Central memory CD8-positive, alpha-beta T cell (primary cell): ENCODE measurements at regions not wholly inside any gene's neighbourhood (a gene's known extent, or its start where the extent isn't known, plus 50 kb on each side); places are given as distances from the start of the nearest gene placed in this dataset.
"Not testable (repeated sequence)": the region's sequence is repeated elsewhere in the genome, so short reads cannot be mapped to it uniquely, and the experiment has no call there.

ENCODE experiments used
- ATAC-seq: fragments of 150-1000 bp; cut with Tn5 transposase; replicated peaks from 2 replicates; pipeline ENCODE4 v1.10.0; 2022; ENCODE audit warnings: mild to moderate bottlenecking, moderate FRiP score, moderate number of reproducible peaks; ENCODE audit not compliant: poor library complexity, severe bottlenecking; ENCODE audit errors: extremely low read depth
- DNase-seq, 2 donors: peaks; one replicate each; pipeline ENCODE4 v3.0.0; 2021; ENCODE audit warnings: low spot score in 2 of 2
- H3K27ac Mint-ChIP-seq: one replicate; pipeline ENCODE4 v1.8.0; 2022; ENCODE audit warnings: low read depth, mild to moderate bottlenecking, moderate library complexity, mixed read lengths
- H3K27me3 Mint-ChIP-seq: one replicate; pipeline ENCODE4 v1.8.0; 2022; ENCODE audit warnings: mixed read lengths
- H3K36me3 Mint-ChIP-seq: one replicate; pipeline ENCODE4 v1.8.0; 2022; ENCODE audit warnings: mild to moderate bottlenecking, moderate library complexity, mixed read lengths; ENCODE audit not compliant: insufficient read depth
- H3K4me1 Mint-ChIP-seq: one replicate; pipeline ENCODE4 v1.8.0; 2022; ENCODE audit warnings: mixed read lengths
- H3K4me3 Mint-ChIP-seq: one replicate; pipeline ENCODE4 v1.8.0; 2022; ENCODE audit warnings: mild to moderate bottlenecking, moderate library complexity, mixed read lengths
- H3K9me3 Mint-ChIP-seq: one replicate; pipeline ENCODE4 v1.8.0; 2022; ENCODE audit warnings: mixed read lengths

DNA sequence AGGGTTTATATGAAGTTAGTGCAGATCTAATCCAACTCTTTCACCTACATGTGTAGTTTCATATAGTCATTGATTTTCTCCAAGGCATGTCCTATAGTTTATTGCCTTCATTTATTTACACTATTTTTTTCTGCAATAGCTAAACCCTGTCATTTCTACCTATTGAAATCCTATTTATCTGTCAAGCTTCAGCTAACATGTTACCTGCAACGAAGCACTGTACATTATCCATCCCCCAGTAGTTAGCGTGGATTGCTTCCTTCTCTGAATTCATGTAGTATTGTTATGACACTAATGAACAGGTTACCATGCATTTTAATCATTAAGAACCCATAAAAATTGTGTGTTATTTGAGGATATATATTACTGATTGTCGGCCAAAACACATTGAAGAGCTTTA lies 742.9 kb upstream of the PCDH20 start:
- no peaks in the 10 kb centered on the region for H3K4me1 Mint-ChIP-seq
- H3K27me3 Mint-ChIP-seq = no peaks in the 10 kb centered on the region
- no peak for DNase-seq
- ATAC-seq = no peak
- no peaks in the 10 kb centered on the region for H3K36me3 Mint-ChIP-seq
- peaks cover 17% of the 10 kb centered on the region for H3K9me3 Mint-ChIP-seq
- no peak overlapping the region for H3K27ac Mint-ChIP-seq
- no peak overlapping the region for H3K4me3 Mint-ChIP-seq

DNA sequence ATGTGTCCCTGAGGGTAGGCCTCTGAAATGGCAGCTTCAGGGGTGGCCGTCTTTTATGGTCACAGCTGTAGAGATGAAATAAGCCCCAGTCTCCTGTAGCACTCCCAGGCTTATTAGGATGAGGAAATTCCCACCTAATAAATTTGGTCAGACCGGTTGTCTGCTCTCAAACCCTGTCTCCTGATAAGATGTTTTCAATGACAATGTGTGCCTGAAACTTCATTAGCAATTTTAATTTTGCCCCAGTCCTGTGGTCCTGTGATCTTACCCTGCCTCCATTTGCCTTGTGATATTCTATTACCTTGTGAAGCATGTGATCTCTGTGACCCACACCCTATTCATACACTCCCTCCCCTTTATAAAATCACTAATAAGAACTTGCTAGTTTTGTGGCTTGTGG lies 736.1 kb upstream of the PCDH20 start:
- H3K27ac Mint-ChIP-seq, ATAC-seq, H3K4me1 Mint-ChIP-seq, H3K27me3 Mint-ChIP-seq, H3K4me3 Mint-ChIP-seq, H3K36me3 Mint-ChIP-seq, DNase-seq: not testable (repeated sequence)
- peaks cover 14% of the 10 kb centered on the region for H3K9me3 Mint-ChIP-seq

DNA sequence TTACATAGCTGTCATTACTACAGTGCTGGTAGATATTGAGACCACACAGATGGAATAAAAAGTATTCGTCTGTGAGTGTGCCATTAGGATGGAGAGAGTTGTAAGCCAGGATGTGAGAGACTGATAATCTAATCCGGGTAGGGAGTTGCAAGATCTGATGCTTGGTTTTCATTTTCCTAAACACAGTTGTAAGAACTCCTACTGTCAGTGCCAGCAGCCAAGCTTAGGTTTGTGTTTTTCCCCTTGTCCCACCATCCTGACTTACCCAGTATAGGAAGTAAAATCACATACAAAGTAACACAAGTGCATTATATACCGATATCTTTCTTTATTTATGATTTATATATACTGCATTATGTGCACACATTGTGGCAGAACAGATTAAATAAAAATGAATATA lies 726.4 kb upstream of the PCDH20 start:
- DNase-seq = no peak
- H3K4me3 Mint-ChIP-seq = no peak overlapping the region
- H3K36me3 Mint-ChIP-seq = no peaks in the 10 kb centered on the region
- H3K9me3 Mint-ChIP-seq = peaks cover 17% of the 10 kb centered on the region
- no peak overlapping the region for H3K27ac Mint-ChIP-seq
- no peak for ATAC-seq
- H3K4me1 Mint-ChIP-seq = no peaks in the 10 kb centered on the region
- H3K27me3 Mint-ChIP-seq = no peaks in the 10 kb centered on the region

DNA sequence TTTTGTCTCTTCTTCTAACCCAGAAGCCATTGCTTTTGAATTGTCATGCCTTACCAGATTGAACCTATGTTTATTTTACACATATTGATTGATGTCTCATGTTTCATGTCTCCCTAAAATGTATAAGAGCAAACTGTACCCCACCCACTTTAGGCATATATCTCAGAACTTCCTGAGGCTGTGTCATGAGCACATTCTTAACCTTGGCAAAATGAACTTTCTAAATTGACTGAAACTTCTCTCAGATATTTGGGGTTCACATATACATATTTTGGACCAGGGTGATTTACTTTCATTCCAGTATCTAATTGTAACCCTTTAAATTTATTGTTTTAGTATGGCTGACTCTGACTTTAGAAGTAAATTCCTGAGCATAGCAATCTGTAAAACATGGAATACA lies 723.9 kb upstream of the PCDH20 start:
- Mint-ChIP-seq H3K4me1 (no peaks in the 10 kb centered on the region), H3K4me3 (no peak overlapping the region), H3K36me3 (no peaks in the 10 kb centered on the region), H3K27me3 (no peaks in the 10 kb centered on the region), H3K9me3 (peaks cover 10% of the 10 kb centered on the region), H3K27ac (no peak overlapping the region)
- DNase-seq (no peak), ATAC-seq (no peak)

DNA sequence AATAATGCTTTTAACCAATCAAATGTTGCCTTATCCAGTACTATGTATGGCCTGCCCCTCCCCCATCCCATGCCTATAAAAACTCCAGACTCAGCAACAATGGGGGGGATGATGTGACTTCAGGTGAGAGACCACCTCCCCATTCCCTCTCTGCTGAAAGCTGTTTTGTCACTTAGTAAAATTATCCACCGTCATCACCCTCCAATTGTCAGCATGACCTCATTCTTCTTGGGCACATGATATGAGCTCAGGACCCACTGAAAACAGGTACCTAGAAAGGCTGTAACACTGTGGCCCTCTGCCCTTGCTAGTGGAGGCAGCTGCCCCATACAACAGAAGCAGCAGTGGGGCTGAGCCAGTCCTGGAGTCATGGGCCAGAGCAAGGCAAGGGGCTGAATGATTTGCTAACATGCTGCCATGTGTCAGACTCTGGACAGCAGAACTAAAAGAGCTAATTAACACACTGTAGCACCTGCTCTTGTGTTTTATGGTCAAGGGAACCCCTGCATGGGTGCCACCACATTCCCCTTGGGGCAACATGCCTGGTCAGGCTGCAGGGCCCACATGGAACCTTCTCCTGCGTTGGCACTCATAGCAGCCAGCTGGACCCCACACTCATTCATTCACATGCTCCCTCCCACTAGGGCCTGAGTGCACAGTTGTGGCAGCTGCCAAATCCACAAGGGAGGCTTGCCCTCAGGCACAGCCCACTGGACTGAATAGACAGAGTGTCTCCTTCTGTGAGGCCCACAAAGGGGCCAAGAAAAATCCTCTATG lies 722.2 kb upstream of the PCDH20 start:
- Mint-ChIP-seq H3K36me3 (no peaks in the 10 kb centered on the region), H3K27me3 (no peaks in the 10 kb centered on the region), H3K4me3 (no peak overlapping the region), H3K27ac (no peak overlapping the region), H3K9me3 (peaks cover 10% of the 10 kb centered on the region), H3K4me1 (no peaks in the 10 kb centered on the region)
- DNase-seq = no peak
- ATAC-seq = no peak

DNA sequence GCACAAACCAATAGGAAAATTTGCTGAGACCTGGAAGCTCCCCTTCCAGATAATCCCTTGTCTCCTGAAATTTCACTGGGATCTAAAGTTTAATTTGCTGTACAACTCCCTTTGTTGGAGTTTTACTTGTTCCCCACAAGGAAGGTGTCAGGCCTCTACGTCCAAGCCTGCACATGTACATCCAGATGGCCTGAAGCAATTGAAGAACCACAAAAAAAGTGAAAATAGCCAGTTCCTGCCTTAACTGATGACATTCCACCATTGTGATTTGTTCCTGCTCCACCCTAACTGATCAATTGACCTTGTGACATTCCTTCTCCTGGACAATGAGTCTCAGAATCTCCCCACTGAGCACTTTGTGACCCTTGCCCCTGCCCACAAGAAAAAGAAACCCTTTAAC lies 716.0 kb upstream of the PCDH20 start:
- no peaks in the 10 kb centered on the region for H3K27me3 Mint-ChIP-seq
- no peaks in the 10 kb centered on the region for H3K4me1 Mint-ChIP-seq
- peaks cover 2% of the 10 kb centered on the region for H3K36me3 Mint-ChIP-seq
- no peak overlapping the region for H3K27ac Mint-ChIP-seq
- H3K4me3 Mint-ChIP-seq = no peak overlapping the region
- DNase-seq = no peak
- peaks cover 11% of the 10 kb centered on the region for H3K9me3 Mint-ChIP-seq
- no peak for ATAC-seq

DNA sequence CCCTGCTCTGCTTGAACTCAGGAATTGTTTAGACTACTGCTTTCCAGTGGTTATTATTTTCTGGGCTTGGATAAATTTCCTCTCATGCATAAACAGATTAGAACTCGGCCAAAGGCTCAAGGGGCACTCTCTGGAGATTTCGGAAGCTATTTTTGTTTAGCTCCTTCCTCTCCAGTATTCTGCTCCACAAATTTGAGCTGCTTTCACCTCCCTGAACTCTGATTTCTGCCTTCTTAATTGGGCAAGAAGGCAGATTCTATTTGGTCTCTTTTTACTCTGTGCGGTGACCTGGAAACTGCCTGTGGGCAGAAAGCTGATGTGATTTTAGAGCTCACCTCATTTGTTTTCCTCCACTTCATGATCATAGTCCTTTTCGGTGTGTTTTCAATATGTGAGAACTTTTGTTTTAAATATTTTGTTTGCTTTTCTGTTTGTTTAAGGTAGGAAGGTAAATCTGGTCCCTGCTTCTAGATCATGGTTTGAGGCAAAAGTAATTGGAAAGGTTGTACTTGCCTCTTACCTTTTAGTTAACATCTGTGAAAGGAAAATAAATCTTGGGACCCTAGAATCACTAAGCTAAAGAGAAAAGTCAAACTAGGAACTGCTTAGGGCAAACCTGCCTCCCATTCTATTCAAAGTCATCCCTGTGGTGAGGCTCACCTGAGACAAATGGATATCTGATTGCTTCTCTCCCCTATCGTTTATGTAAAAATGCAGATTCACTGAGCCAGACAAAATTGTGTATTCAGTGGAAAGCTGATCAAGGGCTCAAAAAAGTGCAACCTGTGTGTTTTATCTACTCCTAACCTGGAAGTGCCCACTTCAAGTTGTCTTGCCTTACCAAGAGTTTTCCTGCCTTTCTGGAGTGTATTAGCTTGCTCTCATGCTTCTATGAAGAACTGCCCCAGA lies 714.7 kb upstream of the PCDH20 start:
- Mint-ChIP-seq H3K9me3 (peaks cover 11% of the 10 kb centered on the region), H3K4me1 (no peaks in the 10 kb centered on the region), H3K27ac (no peak overlapping the region), H3K27me3 (no peaks in the 10 kb centered on the region), H3K4me3 (no peak overlapping the region), H3K36me3 (peaks cover 2% of the 10 kb centered on the region)
- DNase-seq (no peak), ATAC-seq (no peak)

DNA sequence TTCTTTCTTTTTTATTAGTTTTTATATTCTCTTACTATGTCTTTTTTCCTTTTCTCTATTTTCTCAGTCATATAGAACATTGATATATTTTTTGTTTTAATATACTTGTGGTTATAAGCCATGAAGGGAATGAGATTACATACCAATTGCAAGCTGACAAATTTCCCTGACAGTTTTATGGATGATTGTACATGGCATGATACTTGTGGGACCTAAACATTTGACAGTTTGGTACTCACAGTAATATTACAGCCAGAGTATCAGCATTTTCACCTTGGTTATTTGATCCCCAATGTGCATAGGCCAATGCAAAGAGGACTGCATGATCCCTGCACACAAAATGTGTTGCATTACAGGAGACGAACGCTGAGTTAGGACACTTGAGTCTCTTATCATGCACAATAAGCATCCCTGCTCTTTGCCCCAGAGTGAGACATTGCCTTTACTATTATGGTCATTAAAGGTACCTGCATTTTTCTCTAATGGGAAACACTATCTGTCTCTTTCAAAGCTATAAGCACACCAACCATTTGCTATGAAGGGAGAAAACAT lies 713.4 kb upstream of the PCDH20 start:
- Mint-ChIP-seq H3K27ac (no peak overlapping the region), H3K27me3 (no peaks in the 10 kb centered on the region), H3K4me3 (no peak overlapping the region), H3K36me3 (peaks cover 2% of the 10 kb centered on the region), H3K9me3 (peaks cover 11% of the 10 kb centered on the region), H3K4me1 (no peaks in the 10 kb centered on the region)
- DNase-seq (no peak), ATAC-seq (no peak)

DNA sequence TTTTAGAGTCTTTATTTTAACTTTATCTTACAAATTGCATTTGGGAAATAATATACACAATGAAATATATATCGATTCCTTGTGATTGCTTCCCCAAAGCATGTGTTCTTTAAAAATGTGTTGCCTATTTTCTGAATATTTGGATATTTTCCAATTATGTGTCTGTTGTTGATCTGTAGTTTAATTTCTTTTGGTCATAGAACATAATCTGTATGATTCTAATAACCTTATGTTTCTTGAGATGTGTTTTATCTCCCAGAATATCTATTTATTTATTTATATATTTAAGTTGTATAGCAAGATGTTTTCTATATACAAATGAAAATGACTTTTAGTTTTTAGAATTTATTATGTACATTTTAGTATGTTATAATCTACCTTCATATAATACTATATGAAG lies 710.8 kb upstream of the PCDH20 start:
- Mint-ChIP-seq H3K27ac (no peak overlapping the region), H3K36me3 (peaks cover 2% of the 10 kb centered on the region), H3K4me1 (no peaks in the 10 kb centered on the region), H3K4me3 (no peak overlapping the region), H3K9me3 (peaks cover 10% of the 10 kb centered on the region), H3K27me3 (no peaks in the 10 kb centered on the region)
- ATAC-seq (no peak), DNase-seq (no peak)

DNA sequence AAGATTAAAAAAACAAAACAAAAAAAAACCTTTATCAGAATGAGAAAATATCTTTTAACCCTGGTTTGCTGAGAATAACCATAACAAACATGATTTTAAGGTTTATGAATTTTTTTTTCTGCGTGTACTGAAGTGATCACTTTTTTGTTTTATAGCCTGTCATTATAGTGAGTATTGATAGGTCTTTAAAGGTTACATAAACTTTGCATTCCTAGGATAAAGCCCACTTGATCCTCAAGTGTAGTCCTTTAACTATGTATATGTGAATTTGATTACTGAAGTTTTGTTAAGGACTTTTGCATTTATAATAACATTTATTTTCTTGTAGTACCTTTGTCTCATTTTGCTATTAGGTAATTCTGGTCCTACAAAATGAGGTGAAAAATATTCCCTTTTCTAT lies 709.8 kb upstream of the PCDH20 start:
- H3K36me3 Mint-ChIP-seq = peaks cover 2% of the 10 kb centered on the region
- DNase-seq (no peak), ATAC-seq (no peak)
- no peak overlapping the region for H3K27ac Mint-ChIP-seq
- H3K9me3 Mint-ChIP-seq = peaks cover 10% of the 10 kb centered on the region
- no peaks in the 10 kb centered on the region for H3K27me3 Mint-ChIP-seq
- no peaks in the 10 kb centered on the region for H3K4me1 Mint-ChIP-seq
- no peak overlapping the region for H3K4me3 Mint-ChIP-seq

DNA sequence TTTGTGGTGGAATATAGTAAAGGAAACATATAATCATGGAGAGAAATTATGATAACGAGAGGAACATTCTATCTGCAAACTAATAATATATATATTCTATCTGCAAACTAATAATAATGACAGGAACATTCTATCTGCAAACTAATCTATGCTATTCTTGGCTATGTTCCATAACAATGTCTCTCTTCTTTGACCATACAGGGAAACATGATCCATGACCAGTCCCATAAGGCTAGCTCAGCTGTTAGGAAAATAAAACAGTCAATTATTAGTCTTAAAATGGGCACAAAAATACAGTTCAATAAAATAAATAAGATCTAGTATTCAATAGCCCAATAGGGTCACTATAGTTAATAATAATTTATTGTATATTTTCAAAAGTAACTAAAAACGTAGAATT lies 707.8 kb upstream of the PCDH20 start:
- Mint-ChIP-seq H3K4me1 (no peaks in the 10 kb centered on the region), H3K36me3 (peaks cover 2% of the 10 kb centered on the region), H3K27me3 (no peaks in the 10 kb centered on the region), H3K27ac (no peak overlapping the region), H3K9me3 (peaks cover 13% of the 10 kb centered on the region), H3K4me3 (no peak overlapping the region)
- DNase-seq (no peak), ATAC-seq (no peak)

DNA sequence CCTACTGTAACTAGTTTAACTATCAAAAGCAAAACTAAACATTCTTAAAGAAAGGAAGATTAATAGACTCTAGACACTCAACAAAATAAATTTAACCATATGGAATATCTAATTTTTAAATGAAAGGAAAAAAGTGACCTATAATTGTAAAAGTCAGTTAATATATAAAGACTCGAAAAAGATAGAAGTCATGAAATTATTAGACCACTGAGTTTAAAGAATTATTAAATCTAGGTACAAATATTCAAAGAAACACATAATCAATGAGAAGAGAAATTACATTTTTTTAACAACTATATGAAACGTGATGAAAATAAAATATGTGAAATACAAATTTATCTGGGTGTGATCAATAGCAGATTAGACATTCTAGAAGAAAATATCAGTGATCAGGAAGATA lies 706.8 kb upstream of the PCDH20 start:
- Mint-ChIP-seq H3K4me3 (no peak overlapping the region), H3K27me3 (no peaks in the 10 kb centered on the region), H3K36me3 (no peaks in the 10 kb centered on the region), H3K9me3 (peaks cover 14% of the 10 kb centered on the region), H3K4me1 (no peaks in the 10 kb centered on the region), H3K27ac (no peak overlapping the region)
- DNase-seq = no peak
- ATAC-seq = no peak
